ENCODE measurements at regions not wholly inside any gene's neighbourhood (a gene's known extent, or its start where the extent isn't known, plus 50 kb on each side); places are given as distances from the start of the nearest gene placed in this dataset.

- no peak for DNase-seq
Measured at GRCh38 chr5:118016396-118016795, 972.0 kb downstream of the DTWD2 start.

- no peak for DNase-seq
Measured at GRCh38 chr5:118015511-118015910, 972.8 kb downstream of the DTWD2 start.

GRCh38 chr5:118009741-118010297, 978.5 kb downstream of the DTWD2 start:
- no peak for DNase-seq

- no peak for DNase-seq
Measured at GRCh38 chr5:118008779-118009178, 979.6 kb downstream of the DTWD2 start.

- no peak for DNase-seq
Measured at GRCh38 chr5:118007262-118007661, 981.1 kb downstream of the DTWD2 start.

GRCh38 chr5:118006219-118006618, 982.1 kb downstream of the DTWD2 start:
- DNase-seq = no peak

- no peak for DNase-seq
Measured at GRCh38 chr5:117999939-118000549, 988.3 kb downstream of the DTWD2 start.

- no peak for DNase-seq
Measured at GRCh38 chr5:117982691-117983090, 1005.7 kb downstream of the DTWD2 start.

- DNase-seq = no peak
Measured at GRCh38 chr5:117973785-117974184, 1014.6 kb downstream of the DTWD2 start.

- no peak for DNase-seq
Measured at GRCh38 chr5:117955831-117956230, 1032.5 kb downstream of the DTWD2 start.

GRCh38 chr5:117954331-117954730, 1034.0 kb downstream of the DTWD2 start:
- DNase-seq = no peak

- no peak for DNase-seq
Measured at GRCh38 chr5:117953272-117953671, 1035.1 kb downstream of the DTWD2 start.

GRCh38 chr5:117947836-117948235, 1040.5 kb downstream of the DTWD2 start:
- DNase-seq = no peak

GRCh38 chr5:117947121-117947520, 1041.2 kb downstream of the DTWD2 start:
- DNase-seq = no peak

GRCh38 chr5:117945258-117945657, 1043.1 kb downstream of the DTWD2 start:
- DNase-seq = no peak

- no peak for DNase-seq
Measured at GRCh38 chr5:117943541-117943940, 1044.8 kb downstream of the DTWD2 start.

- no peak for DNase-seq
Measured at GRCh38 chr5:117942861-117943519, 1045.4 kb downstream of the DTWD2 start.

GRCh38 chr5:117893211-117893610, 1095.1 kb downstream of the DTWD2 start:
- no peak for DNase-seq

GRCh38 chr5:117892360-117892759, 1096.0 kb downstream of the DTWD2 start:
- no peak for DNase-seq

- no peak for DNase-seq
Measured at GRCh38 chr5:117889596-117889995, 1098.8 kb downstream of the DTWD2 start.

GRCh38 chr5:117888688-117889087, 1099.7 kb downstream of the DTWD2 start:
- no peak for DNase-seq

GRCh38 chr5:117881426-117882230, 1106.7 kb downstream of the DTWD2 start:
- DNase-seq = no peak

GRCh38 chr5:117880932-117881331, 1107.4 kb downstream of the DTWD2 start:
- no peak for DNase-seq

GRCh38 chr5:117877731-117878130, 1110.6 kb downstream of the DTWD2 start:
- no peak for DNase-seq

All from CD4-positive, alpha-beta T cell treated with Interferon alpha-2 for 1 hour (primary cell).